IMR-90 (cell line): ENCODE measurements at regions not wholly inside any gene's neighbourhood (a gene's known extent, or its start where the extent isn't known, plus 50 kb on each side); places are given as distances from the start of the nearest gene placed in this dataset.

ENCODE experiments used
- ATAC-seq: fragments of 200-7000 bp; cut with Tn5 transposase; 2 replicates; pipeline ENCODE4 v1.9.1; 2020; ENCODE audit warnings: low read depth, mild to moderate bottlenecking, moderate library complexity
- BruUV-seq: library from RNA; stranded (reverse); fragments of 400-500 nt; replicated peaks from 2 replicates; lab custom pipeline; 2021; lab: Mats Ljungman, UMichigan
- CTCF ChIA-PET: fragments of 300-600 bp; formaldehyde crosslinking; extraction: SDS; loops from one replicate; lab custom pipeline; 2021; ENCODE audit warnings: antibody characterized with exemption; lab: Yijun Ruan, JAX
- POLR2A ChIA-PET: fragments of 300-600 bp; sonication (Branson Sonifier 250); formaldehyde crosslinking; loops from one replicate; lab custom pipeline; 2022; ENCODE audit warnings: antibody characterized with exemption; ENCODE audit not compliant: unreplicated experiment; lab: Charles Lee
- DNase-seq: peaks from one replicate; pipeline ENCODE4 v3.0.0; 2013
- H2AFZ ChIP-seq: replicated peaks from 2 replicates; pipeline ENCODE3; 2013; ENCODE audit warnings: low read length, mild to moderate bottlenecking; ENCODE audit not compliant: poor library complexity
- H2AK5ac ChIP-seq: 2 replicates; pipeline ENCODE4 v1.6.1; 2013; ENCODE audit warnings: low read depth, low read length, inconsistent platforms
- H2AK9ac ChIP-seq: replicated peaks from 2 replicates; pipeline ENCODE3; 2013; ENCODE audit warnings: mild to moderate bottlenecking, low read depth, low read length, moderate library complexity; ENCODE audit not compliant: poor library complexity
- H2BK120ac ChIP-seq: 2 replicates; pipeline ENCODE4 v1.6.1; 2013; ENCODE audit warnings: low read depth, low read length, inconsistent platforms
- H2BK15ac ChIP-seq: 3 replicates; pipeline ENCODE4 v1.6.1; 2013; ENCODE audit warnings: low read depth, low read length, inconsistent platforms
- H2BK20ac ChIP-seq: 2 replicates; pipeline ENCODE4 v1.6.1; 2013; ENCODE audit warnings: low read depth, mild to moderate bottlenecking, inconsistent platforms, low read length, moderate library complexity
- H2BK5ac ChIP-seq: 2 replicates; pipeline ENCODE4 v1.6.1; 2013; ENCODE audit warnings: mild to moderate bottlenecking, low read depth, low read length, inconsistent platforms; ENCODE audit not compliant: poor library complexity, severe bottlenecking
- H3K14ac ChIP-seq: replicated peaks from 2 replicates; pipeline ENCODE4 v1.6.1; 2013; ENCODE audit warnings: low read depth, low read length, inconsistent platforms
- H3K18ac ChIP-seq: 2 replicates; pipeline ENCODE4 v1.6.1; 2013; ENCODE audit warnings: low read depth, low read length, control low read depth
- H3K23ac ChIP-seq: 2 replicates; pipeline ENCODE4 v1.6.1; 2013; ENCODE audit warnings: low read depth, low read length, inconsistent platforms
- H3K27ac ChIP-seq: 2 replicates; pipeline ENCODE4 v1.5.1; 2013; ENCODE audit warnings: mild to moderate bottlenecking, control low read depth, low read length; ENCODE audit not compliant: insufficient read depth
- H3K27me3 ChIP-seq: 2 replicates; pipeline ENCODE4 v1.6.1; 2013; ENCODE audit warnings: low read length; ENCODE audit not compliant: control insufficient read depth, insufficient read depth
- H3K36me3 ChIP-seq: 2 replicates; pipeline ENCODE4 v1.6.1; 2013; ENCODE audit warnings: low read length, mixed read lengths; ENCODE audit not compliant: control insufficient read depth, insufficient read depth
- H3K4ac ChIP-seq: 2 replicates; pipeline ENCODE4 v1.6.1; 2013; ENCODE audit warnings: low read depth, low read length, inconsistent platforms
- H3K4me1 ChIP-seq: 2 replicates; pipeline ENCODE4 v1.6.1; 2013; ENCODE audit warnings: low read length, mixed read lengths; ENCODE audit not compliant: control insufficient read depth, insufficient read depth
- H3K4me2 ChIP-seq: 2 replicates; pipeline ENCODE4 v1.6.1; 2013; ENCODE audit warnings: low read depth, mild to moderate bottlenecking, control low read depth, low read length, moderate library complexity
- H3K4me3 ChIP-seq: 2 replicates; pipeline ENCODE4 v1.5.1; 2013; ENCODE audit warnings: low read depth, mild to moderate bottlenecking, control low read depth, low read length, moderate library complexity; ENCODE audit not compliant: insufficient read depth
- H3K56ac ChIP-seq: 2 replicates; pipeline ENCODE4 v1.6.1; 2013; ENCODE audit warnings: low read length, inconsistent platforms; ENCODE audit not compliant: insufficient read depth; ENCODE audit errors: extremely low read depth
- H3K79me1 ChIP-seq, 2 experiments: 2 replicates each; pipeline ENCODE4 v1.6.1; 2013; ENCODE audit warnings: low read length in 2 of 2, inconsistent platforms in 1 of 2, low read depth in 1 of 2
- H3K9ac ChIP-seq: 2 replicates; pipeline ENCODE4 v1.6.1; 2013; ENCODE audit warnings: low read depth, low read length, control low read depth
- H3K9me1 ChIP-seq: 2 replicates; pipeline ENCODE4 v1.6.1; 2013; ENCODE audit warnings: low read length, inconsistent platforms; ENCODE audit not compliant: insufficient read depth
- H3K9me3 ChIP-seq: 2 replicates; pipeline ENCODE4 v1.6.1; 2013; ENCODE audit warnings: low read length; ENCODE audit not compliant: control insufficient read depth, insufficient read depth
- H4K20me1 ChIP-seq: 2 replicates; pipeline ENCODE4 v1.6.1; 2013; ENCODE audit warnings: low read length, inconsistent platforms; ENCODE audit not compliant: insufficient read depth
- H4K5ac ChIP-seq: 2 replicates; pipeline ENCODE4 v1.6.1; 2013; ENCODE audit warnings: mild to moderate bottlenecking, low read depth, low read length, control low read depth
- H4K8ac ChIP-seq, 2 experiments: 2 replicates each; pipeline ENCODE4 v1.6.1; 2013; ENCODE audit warnings: low read depth in 2 of 2, low read length in 2 of 2, control low read depth in 1 of 2, inconsistent platforms in 1 of 2
- H4K91ac ChIP-seq: 2 replicates; pipeline ENCODE4 v1.6.1; 2013; ENCODE audit warnings: low read depth, low read length, inconsistent platforms; ENCODE audit not compliant: insufficient read depth
- POLR2A ChIP-seq: IDR thresholded peaks from 2 replicates; pipeline ENCODE4 v1.6.1; 2012; ENCODE audit warnings: mild to moderate bottlenecking, low read depth, low read length
- WGBS, 2 experiments: methylation state at CpG; one replicate each; pipeline versions ENCODE4 v1.1.5 to v1.1.7; 2013; ENCODE audit warnings: missing lambda C conversion rate in 2 of 2; ENCODE audit not compliant: insufficient read length in 1 of 2; ENCODE audit errors: extremely low coverage in 2 of 2; 5-methylcytosine and 5-hydroxymethylcytosine counted together
- dilution Hi-C: fragments of 300-500 bp; cut with HindIII; formaldehyde crosslinking; loops from one replicate; pipeline ENCODE4 v1.14.3; 2018; ENCODE audit warnings: low sequenced_read_pairs; ENCODE audit not compliant: unreplicated experiment
- in situ Hi-C: fragments of 300-500 bp; cut with MboI; formaldehyde crosslinking; loops from 3 replicates; pipeline ENCODE4 v1.14.3; 2019; ENCODE audit warnings: low sequenced_read_pairs, inconsistent platforms, mixed read lengths
- intact Hi-C: fragments of 100-400 bp; cut with micrococcal nuclease; formaldehyde crosslinking; loops from 2 replicates; pipeline ENCODE4 v1.10.0; 2022
- TF ChIP-seq, protein P1 (sequence below): fragments of 150-350 bp; IDR thresholded peaks from 2 replicates; pipeline ENCODE4 v1.6.1; 2016; ENCODE audit warnings: low read depth, mild to moderate bottlenecking, low read length, moderate library complexity, borderline replicate concordance

DNA sequence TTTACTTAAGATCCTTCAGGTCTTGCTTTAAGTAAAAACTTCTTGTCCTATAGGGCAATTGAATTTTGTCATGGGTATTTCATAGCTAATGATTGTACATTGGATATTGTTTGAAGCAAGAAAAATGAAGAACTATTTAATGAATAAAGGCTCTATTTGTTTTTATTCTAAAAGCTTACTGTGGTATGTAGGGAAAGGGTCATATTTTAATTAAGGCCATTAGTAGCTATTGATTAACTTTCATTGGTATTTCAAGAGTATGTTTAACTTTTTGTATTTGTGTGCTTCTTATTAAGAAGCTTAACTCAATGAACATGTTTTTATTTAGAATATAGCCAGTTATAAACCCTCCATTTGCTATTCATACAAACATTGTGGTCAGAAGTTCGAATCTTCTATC, 1951.8 kb upstream of the ADGRL3 start:
- H3K9ac ChIP-seq: no peak overlapping the region
- no peak for DNase-seq
- CTCF ChIA-PET: interaction anchor here (0.8 kb wide), 1 partner anchor 15 kb away, joined by 3 read pairs; no protein-coding TSS in a partner anchor
- no peak overlapping the region for H3K56ac ChIP-seq
- no peak overlapping the region for H2BK5ac ChIP-seq
- no peak overlapping the region for H3K18ac ChIP-seq
- dilution Hi-C loops (no loop called here), in situ Hi-C loops (no loop called here), intact Hi-C loops (no loop called here)
- H3K4me1 ChIP-seq: no peaks in the 10 kb centered on the region
- no peak overlapping the region for H3K23ac ChIP-seq
- H3K9me3 ChIP-seq: peaks cover 2% of the 10 kb centered on the region; the same call in 1 of the 2 replicates
- no peak for ATAC-seq
- H3K36me3 ChIP-seq: no peaks in the 10 kb centered on the region
- no peaks in the 10 kb centered on the region for H3K79me1 ChIP-seq
- H3K27ac ChIP-seq: no peak overlapping the region
- H2AK5ac ChIP-seq: no peak overlapping the region
- no TSS peak for BruUV-seq
- H3K4ac ChIP-seq: no peak overlapping the region
- H2BK120ac ChIP-seq: no peak overlapping the region
- H2AFZ ChIP-seq: no peak overlapping the region
- WGBS, 2 experiments: no CpG with 5 or more reads among the region's 1 CpG
- H3K4me2 ChIP-seq: no peak overlapping the region
- no peak overlapping the region for H4K91ac ChIP-seq
- no peak overlapping the region for H4K5ac ChIP-seq
- H2AK9ac ChIP-seq: no peak overlapping the region
- H3K9me1 ChIP-seq: no peaks in the 10 kb centered on the region
- TF ChIP-seq POLR2A: no peak
- TF ChIP-seq, protein P1, sequence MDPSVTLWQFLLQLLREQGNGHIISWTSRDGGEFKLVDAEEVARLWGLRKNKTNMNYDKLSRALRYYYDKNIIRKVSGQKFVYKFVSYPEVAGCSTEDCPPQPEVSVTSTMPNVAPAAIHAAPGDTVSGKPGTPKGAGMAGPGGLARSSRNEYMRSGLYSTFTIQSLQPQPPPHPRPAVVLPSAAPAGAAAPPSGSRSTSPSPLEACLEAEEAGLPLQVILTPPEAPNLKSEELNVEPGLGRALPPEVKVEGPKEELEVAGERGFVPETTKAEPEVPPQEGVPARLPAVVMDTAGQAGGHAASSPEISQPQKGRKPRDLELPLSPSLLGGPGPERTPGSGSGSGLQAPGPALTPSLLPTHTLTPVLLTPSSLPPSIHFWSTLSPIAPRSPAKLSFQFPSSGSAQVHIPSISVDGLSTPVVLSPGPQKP: no peak
- H4K20me1 ChIP-seq: no peaks in the 10 kb centered on the region
- no peak overlapping the region for H3K4me3 ChIP-seq
- no peak overlapping the region for H4K8ac ChIP-seq
- no peaks in the 10 kb centered on the region for H3K27me3 ChIP-seq
- H2BK15ac ChIP-seq: no peak overlapping the region
- POLR2A ChIA-PET: no interaction called here
- no peak overlapping the region for H3K14ac ChIP-seq
- H2BK20ac ChIP-seq: no peak overlapping the region
